ES-I3 (cell line): ENCODE measurements at regions not wholly inside any gene's neighbourhood (a gene's known extent, or its start where the extent isn't known, plus 50 kb on each side); places are given as distances from the start of the nearest gene placed in this dataset.

Experiments
- H3K36me3 ChIP-seq: 2 replicates; pipeline ENCODE4 v1.6.1; 2013; ENCODE audit warnings: mild to moderate bottlenecking, low read length, control low read depth, moderate library complexity; ENCODE audit not compliant: insufficient read depth
- H3K4me1 ChIP-seq: 2 replicates; pipeline ENCODE4 v1.6.1; 2013; ENCODE audit warnings: mild to moderate bottlenecking, control low read depth, low read length; ENCODE audit not compliant: insufficient read depth
- H3K9ac ChIP-seq: 2 replicates; pipeline ENCODE4 v1.6.1; 2013; ENCODE audit warnings: low read depth, mild to moderate bottlenecking, low read length, moderate library complexity
- H3K9me3 ChIP-seq: 2 replicates; pipeline ENCODE4 v1.6.1; 2013; ENCODE audit warnings: mild to moderate bottlenecking, low read length, moderate library complexity; ENCODE audit not compliant: control insufficient read depth, insufficient read depth

GRCh38 chr3:115236496-115236895, 89.4 kb upstream of the ZBTB20 start:
- H3K9me3 ChIP-seq: no peaks in the 10 kb centered on the region
- H3K4me1 ChIP-seq: no peaks in the 10 kb centered on the region
- no peak overlapping the region for H3K9ac ChIP-seq
- no peaks in the 10 kb centered on the region for H3K36me3 ChIP-seq

DNA sequence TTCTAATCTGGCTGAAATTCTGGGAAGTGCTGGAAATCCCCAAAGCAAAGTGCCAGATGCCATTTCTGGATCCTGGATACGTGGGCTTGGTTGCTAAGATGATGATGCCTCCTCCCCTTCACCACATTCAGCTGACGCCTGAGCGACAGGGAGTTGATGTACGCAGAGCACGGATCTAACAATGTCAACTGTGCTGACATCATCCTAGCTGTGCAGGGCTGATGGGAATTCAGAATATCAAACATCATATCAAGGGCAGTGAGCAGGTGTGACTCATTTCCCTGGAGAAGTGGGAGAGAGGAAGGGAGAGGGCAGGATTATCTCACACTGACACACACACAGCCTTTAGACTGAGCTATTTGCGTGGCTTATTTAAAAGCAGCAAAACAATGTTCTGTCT, 92.6 kb upstream of the ZBTB20 start:
- H3K4me1 ChIP-seq: no peaks in the 10 kb centered on the region
- H3K9me3 ChIP-seq: no peaks in the 10 kb centered on the region
- H3K36me3 ChIP-seq: no peaks in the 10 kb centered on the region
- no peak overlapping the region for H3K9ac ChIP-seq

DNA sequence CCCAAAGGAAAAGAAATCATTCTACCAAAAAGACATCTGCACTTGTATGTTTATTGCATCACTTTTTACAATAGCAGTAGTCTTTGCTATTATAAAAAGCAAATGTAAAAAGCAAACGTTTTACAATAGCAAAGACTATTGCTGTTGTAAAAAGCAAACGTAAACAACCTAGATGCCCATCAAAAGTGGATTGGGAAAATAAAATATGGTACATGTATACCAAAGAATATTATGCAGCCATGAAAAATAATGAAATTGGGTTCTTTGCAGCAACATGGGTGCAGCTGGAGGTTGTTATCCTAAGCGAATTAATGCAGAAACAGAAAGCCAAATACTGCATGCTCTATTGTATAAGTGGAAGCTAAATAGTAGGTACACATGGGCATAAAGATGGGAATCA, 97.3 kb upstream of the ZBTB20 start:
- Histone ChIP-seq H3K9me3 (no peaks in the 10 kb centered on the region), H3K4me1 (no peaks in the 10 kb centered on the region), H3K36me3 (no peaks in the 10 kb centered on the region), H3K9ac (no peak overlapping the region)

GRCh38 chr3:115245438-115245837, 98.3 kb upstream of the ZBTB20 start:
- H3K9ac ChIP-seq: no peak overlapping the region
- no peaks in the 10 kb centered on the region for H3K36me3 ChIP-seq
- H3K4me1 ChIP-seq: no peaks in the 10 kb centered on the region
- H3K9me3 ChIP-seq: no peaks in the 10 kb centered on the region

GRCh38 chr3:115245899-115246298, 98.8 kb upstream of the ZBTB20 start:
- H3K9me3 ChIP-seq: no peaks in the 10 kb centered on the region
- H3K4me1 ChIP-seq: no peaks in the 10 kb centered on the region

DNA sequence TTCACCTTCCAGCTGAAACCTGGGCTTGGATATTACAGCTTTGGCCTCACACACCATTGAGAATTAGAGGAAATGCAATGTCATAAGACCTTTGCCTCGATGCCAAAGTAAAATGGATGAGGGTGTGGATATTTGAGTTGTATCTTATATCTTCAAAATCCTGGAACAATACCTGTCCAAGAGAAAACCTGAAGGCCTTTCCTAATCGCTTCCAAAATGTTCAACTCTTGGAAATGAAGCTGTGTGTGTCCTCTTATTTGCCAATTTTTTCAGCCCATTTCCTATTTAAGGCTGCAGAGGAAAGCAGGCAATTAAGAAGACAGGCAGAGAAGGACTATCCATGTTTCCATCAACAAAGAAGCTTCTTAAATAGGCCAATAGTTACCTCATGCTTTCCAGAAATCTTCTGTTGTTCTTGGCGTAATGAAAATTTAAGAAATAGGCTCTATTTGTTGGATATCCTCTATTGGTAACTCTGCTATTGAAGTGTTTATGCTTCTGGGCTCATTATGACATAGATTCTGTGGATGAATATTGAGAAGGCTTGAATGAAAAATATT, 99.5 kb upstream of the ZBTB20 start:
- Histone ChIP-seq H3K9ac (no peak overlapping the region), H3K4me1 (no peaks in the 10 kb centered on the region), H3K36me3 (no peaks in the 10 kb centered on the region), H3K9me3 (no peaks in the 10 kb centered on the region)

More at GRCh38 chr3:115245899-115246298, 98.8 kb upstream of the ZBTB20 start:
- Histone ChIP-seq H3K9ac (no peak overlapping the region), H3K36me3 (no peaks in the 10 kb centered on the region)

- Histone ChIP-seq H3K9ac (no peak overlapping the region), H3K9me3 (no peaks in the 10 kb centered on the region), H3K36me3 (no peaks in the 10 kb centered on the region), H3K4me1 (no peaks in the 10 kb centered on the region)
Measured at GRCh38 chr3:115248274-115248673, 101.2 kb upstream of the ZBTB20 start.

DNA sequence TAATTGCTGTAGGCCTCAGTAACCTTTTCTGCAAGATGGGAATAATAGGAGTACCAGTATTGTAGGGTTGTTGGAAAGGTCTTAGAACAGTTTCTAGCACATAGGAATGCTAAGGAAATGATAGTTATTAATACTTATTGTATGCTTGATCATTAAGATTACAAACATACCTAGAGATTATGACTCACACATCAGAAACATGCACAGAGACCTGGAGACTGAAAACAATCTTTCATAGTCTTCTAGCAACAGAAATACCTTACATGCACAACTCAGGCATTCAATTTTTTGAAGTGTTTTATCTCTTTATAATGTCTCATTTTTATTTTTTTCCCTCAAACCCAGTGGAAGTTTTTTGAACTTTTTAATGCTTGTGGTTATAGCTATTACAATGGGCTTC, 104.4 kb upstream of the ZBTB20 start:
- Histone ChIP-seq H3K9ac (no peak overlapping the region), H3K36me3 (no peaks in the 10 kb centered on the region), H3K4me1 (no peaks in the 10 kb centered on the region), H3K9me3 (no peaks in the 10 kb centered on the region)

- no peaks in the 10 kb centered on the region for H3K9me3 ChIP-seq
- no peaks in the 10 kb centered on the region for H3K36me3 ChIP-seq
- no peaks in the 10 kb centered on the region for H3K4me1 ChIP-seq
- no peak overlapping the region for H3K9ac ChIP-seq
Measured at GRCh38 chr3:115252679-115253078, 105.6 kb upstream of the ZBTB20 start.

DNA sequence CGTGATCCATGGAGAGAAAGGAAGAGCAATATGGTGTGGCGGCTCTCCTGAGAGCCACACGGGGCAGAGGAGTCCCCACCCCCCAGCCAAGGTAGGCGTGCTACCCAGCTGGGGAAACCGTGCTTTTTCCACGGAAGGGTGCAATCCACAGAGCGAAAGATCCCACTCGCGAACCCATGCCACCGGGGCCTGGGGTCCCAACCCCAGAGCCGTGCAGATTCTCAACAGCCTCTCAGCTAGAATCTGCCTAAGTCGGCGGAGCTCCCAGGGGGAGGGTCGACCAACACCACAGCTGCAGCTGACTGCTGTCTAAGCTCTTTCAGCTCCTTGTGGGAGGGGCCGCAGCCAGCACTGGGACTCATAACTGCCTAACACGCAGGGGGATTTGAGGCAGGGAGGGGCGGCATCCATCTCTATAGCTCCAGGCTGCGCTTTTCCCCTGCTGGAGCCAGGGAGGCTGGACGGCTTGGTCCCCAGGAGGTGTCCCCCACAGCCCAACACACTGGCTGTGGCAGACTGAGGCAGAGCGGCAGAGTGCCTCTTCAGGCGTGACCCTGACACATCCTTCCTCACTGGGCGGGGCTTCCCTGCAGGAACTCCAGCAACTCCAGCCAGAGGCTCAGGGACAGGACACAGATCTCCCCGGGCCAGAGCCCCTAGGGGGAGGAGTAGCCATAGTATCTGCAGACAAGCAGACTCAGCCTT, 107.6 kb upstream of the ZBTB20 start:
- no peaks in the 10 kb centered on the region for H3K9me3 ChIP-seq
- H3K9ac ChIP-seq: peak overlapping the region; percentile 25; the same call in 1 of the 2 replicates
- H3K4me1 ChIP-seq: no peaks in the 10 kb centered on the region
- no peaks in the 10 kb centered on the region for H3K36me3 ChIP-seq

GRCh38 chr3:115255197-115255585, 108.1 kb upstream of the ZBTB20 start:
- Histone ChIP-seq H3K4me1 (no peaks in the 10 kb centered on the region), H3K36me3 (no peaks in the 10 kb centered on the region), H3K9me3 (no peaks in the 10 kb centered on the region), H3K9ac (no peak overlapping the region)

DNA sequence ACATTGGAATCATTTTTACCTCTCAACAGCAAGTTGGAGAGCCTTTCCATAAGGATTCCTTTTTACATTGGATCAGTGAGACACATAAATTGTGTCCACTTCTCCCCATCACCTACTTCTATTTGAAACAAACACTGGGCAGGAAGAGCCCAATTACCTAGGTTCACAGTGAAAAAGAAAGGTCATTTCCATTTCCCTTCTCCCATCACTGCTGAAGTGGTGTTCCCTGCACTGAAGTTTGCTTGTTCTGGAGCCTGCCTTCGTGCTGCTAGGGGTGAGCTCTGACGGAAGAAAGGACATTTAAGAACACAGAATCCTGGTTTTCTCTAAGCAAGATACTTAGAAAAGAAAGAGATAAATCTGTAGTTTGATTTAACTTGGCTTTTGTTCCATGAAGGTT, 123.8 kb upstream of the ZBTB20 start:
- H3K9ac ChIP-seq: no peak overlapping the region
- H3K36me3 ChIP-seq: no peaks in the 10 kb centered on the region
- no peaks in the 10 kb centered on the region for H3K9me3 ChIP-seq
- no peaks in the 10 kb centered on the region for H3K4me1 ChIP-seq

- Histone ChIP-seq H3K4me1 (no peaks in the 10 kb centered on the region), H3K9me3 (no peaks in the 10 kb centered on the region), H3K9ac (no peak overlapping the region), H3K36me3 (no peaks in the 10 kb centered on the region)
Measured at GRCh38 chr3:115272036-115272824, 125.1 kb upstream of the ZBTB20 start.

- Histone ChIP-seq H3K9me3 (no peaks in the 10 kb centered on the region), H3K4me1 (no peaks in the 10 kb centered on the region), H3K36me3 (no peaks in the 10 kb centered on the region)
Measured at GRCh38 chr3:115275896-115276295, 128.8 kb upstream of the ZBTB20 start.

GRCh38 chr3:115279939-115280338, 132.9 kb upstream of the ZBTB20 start:
- Histone ChIP-seq H3K9ac (no peak overlapping the region), H3K4me1 (no peaks in the 10 kb centered on the region), H3K36me3 (no peaks in the 10 kb centered on the region), H3K9me3 (no peaks in the 10 kb centered on the region)

More at GRCh38 chr3:115275896-115276295, 128.8 kb upstream of the ZBTB20 start:
- no peak overlapping the region for H3K9ac ChIP-seq
